Epithelial cell of esophagus (primary cell): ENCODE measurements at regions not wholly inside any gene's neighbourhood (a gene's known extent, or its start where the extent isn't known, plus 50 kb on each side); places are given as distances from the start of the nearest gene placed in this dataset.

Experiments
- DNase-seq: peaks from one replicate; pipeline ENCODE4 v3.0.0; 2010; ENCODE audit warnings: low read depth
- H3K4me3 ChIP-seq: 2 replicates; pipeline ENCODE4 v1.5.1; 2011; ENCODE audit warnings: mild to moderate bottlenecking, low read length, control low read depth
- TF ChIP-seq, protein P1 (sequence below): IDR thresholded peaks from 2 replicates; pipeline ENCODE4 v1.5.1; 2011; ENCODE audit warnings: low read depth, mild to moderate bottlenecking, low read length, control low read depth, inconsistent platforms; ENCODE audit not compliant: insufficient read depth; ENCODE audit errors: missing control alignments

DNA sequence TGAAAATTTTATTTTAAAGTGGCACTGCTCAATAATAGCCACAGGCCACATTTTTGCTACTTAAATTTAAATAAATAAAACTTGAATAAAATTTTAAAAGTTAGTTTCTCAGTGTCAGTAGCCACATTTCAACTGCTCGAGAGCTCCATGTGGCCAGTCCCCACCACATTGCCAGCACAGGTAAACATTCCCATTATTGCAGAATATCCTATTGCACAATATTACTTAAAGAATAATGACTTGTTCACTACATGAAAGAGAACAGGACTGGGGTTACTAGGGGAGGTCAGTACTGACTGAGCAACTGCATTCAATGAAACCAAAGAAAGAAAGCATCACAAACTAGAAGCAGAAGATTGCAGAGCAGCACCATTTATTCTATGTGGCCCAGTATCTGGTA, 2201.6 kb upstream of the TENM3 start:
- TF ChIP-seq, protein P1, sequence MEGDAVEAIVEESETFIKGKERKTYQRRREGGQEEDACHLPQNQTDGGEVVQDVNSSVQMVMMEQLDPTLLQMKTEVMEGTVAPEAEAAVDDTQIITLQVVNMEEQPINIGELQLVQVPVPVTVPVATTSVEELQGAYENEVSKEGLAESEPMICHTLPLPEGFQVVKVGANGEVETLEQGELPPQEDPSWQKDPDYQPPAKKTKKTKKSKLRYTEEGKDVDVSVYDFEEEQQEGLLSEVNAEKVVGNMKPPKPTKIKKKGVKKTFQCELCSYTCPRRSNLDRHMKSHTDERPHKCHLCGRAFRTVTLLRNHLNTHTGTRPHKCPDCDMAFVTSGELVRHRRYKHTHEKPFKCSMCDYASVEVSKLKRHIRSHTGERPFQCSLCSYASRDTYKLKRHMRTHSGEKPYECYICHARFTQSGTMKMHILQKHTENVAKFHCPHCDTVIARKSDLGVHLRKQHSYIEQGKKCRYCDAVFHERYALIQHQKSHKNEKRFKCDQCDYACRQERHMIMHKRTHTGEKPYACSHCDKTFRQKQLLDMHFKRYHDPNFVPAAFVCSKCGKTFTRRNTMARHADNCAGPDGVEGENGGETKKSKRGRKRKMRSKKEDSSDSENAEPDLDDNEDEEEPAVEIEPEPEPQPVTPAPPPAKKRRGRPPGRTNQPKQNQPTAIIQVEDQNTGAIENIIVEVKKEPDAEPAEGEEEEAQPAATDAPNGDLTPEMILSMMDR = no peak
- DNase-seq = peak; percentile 62

DNA sequence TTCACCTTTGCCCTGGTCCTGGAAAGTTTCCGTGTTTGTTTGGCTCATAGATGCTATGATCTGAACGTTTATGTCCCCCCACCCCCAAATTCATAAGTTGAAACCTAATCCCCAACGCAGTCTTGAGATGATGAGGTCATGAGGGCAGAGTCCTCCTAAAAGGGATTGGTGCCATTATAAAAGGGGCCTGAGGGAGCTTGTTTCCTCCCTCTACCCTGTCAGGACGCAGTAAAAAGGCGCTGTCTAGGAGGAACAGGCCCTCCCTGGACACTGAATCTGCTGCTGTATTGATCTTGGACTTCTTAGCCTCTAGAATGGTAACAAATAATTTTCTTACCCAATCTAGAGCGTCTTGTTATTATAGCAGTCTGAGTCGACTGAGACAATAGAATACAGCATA, 2190.6 kb upstream of the TENM3 start:
- no peak overlapping the region for H3K4me3 ChIP-seq
- DNase-seq = no peak
- TF ChIP-seq, protein P1 = no peak

More for the DNA sequence above, 2201.6 kb upstream of the TENM3 start:
- H3K4me3 ChIP-seq = no peak overlapping the region

DNA sequence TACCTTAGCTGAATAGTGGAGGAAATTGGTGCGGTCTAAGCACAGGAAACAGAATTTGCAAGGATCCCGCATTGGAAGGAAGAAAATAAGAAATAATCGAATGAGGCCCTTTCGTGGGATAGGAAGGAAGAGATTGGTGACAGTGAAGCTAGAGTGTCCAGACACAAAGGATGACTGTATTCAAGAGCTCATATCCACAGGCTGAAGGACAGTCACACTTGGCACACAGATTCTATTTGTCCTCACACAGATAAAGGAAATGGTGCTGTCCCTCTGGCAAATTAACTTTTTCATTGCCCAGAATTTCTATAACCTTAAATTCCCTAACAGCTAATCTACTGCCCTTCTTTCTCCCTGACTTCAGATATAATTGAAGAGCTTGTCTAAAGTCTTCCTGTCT, 2188.9 kb upstream of the TENM3 start:
- no peak overlapping the region for H3K4me3 ChIP-seq
- no peak for DNase-seq
- TF ChIP-seq, protein P1 = no peak

DNA sequence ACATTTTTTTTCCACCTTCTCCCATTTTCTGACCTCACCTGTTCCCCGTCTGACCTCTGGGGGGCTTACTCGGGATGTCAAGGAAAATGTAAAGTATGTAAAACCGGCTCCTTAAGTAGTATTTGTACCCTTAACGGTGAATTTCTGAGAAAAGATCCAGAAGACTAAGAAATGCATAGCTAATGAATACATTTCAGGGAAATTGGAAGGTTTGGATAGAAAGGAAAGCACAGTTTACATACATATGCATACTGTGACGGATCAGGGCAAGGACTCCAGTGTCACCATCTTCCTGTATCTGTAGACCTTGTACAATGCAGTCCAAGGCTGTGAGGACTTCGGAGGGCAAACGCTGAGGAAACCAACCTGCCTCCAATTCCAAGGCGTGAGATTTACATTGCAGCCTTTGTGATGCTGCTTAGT, 2185.9 kb upstream of the TENM3 start:
- no peak for DNase-seq
- H3K4me3 ChIP-seq = no peak overlapping the region
- TF ChIP-seq, protein P1 = no peak

DNA sequence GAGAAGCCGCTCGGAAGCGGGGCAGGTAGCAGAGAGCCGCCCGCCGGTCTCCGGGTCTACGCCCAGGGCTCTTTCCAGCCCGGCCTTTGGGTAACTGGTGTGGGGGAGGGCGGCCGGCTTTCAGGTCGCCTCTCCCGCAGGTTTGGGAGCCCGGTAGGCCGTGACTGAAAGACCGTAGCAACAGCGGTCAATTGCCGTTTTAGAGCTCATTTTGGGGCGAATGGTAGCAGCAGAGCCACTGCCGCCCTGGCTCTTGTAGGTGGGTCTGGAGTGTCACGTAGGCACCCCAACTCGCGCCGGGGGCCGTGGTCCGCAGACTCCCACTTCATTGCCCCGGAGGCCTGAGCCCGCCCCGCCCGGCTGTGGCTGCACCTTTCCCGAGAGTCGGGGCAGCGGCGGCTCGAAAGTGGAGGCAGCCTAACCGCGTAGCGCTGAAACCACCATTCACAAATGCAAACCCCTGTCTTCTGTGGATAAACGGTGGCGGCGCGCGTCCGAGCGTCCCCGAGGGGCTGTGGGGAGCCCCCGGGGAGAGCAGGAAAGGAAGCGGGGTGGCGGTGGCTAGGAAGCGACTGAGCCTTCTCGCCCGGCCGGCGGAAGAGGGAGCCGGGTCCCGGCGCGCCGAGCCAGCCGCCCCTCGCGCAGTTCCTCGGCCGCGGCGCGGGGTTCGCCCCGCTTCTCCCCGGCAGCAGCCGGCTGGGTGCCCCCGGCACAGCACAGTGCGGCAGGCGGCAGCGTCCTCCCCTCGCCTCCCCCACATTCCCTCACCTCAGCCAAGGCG, 2185.1 kb upstream of the TENM3 start:
- TF ChIP-seq, protein P1 = no peak
- DNase-seq = no peak
- H3K4me3 ChIP-seq = peak overlapping the region; percentile 31

DNA sequence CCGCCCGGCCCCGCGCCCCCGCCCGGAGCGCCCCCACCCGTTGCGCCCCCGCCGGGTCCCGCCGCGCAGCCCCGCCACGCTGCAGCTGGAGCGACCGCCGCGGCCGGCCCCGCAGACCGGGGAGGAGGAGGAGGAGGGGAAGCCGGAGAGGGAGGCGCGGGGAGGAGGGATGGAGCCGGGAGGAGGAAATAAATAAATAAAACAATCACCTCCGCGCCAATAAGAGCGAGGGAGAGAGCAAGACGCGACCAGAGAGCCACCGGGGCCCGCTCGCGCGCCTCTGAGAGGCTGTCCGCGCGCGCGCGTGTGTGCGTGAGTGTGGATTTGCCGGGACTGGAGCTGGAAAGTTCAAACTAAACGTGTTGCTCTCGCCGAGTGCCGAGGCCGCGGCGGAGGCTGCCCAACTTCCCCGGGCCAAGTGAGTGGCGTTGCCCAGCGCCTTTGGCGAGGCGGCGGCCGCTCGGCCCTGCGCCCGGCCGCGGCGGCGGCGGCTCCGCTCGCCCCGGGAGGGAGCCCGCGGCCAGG, 2184.4 kb upstream of the TENM3 start:
- TF ChIP-seq, protein P1 = no peak
- DNase-seq = peak; percentile 41
- peak overlapping the region; percentile 46 for H3K4me3 ChIP-seq
